ENCODE measurements at regions not wholly inside any gene's neighbourhood (a gene's known extent, or its start where the extent isn't known, plus 50 kb on each side); places are given as distances from the start of the nearest gene placed in this dataset.

- no peak for DNase-seq
Measured at GRCh38 chr22:22825213-22825593, 62.4 kb upstream of the IGLL5 start.

DNA sequence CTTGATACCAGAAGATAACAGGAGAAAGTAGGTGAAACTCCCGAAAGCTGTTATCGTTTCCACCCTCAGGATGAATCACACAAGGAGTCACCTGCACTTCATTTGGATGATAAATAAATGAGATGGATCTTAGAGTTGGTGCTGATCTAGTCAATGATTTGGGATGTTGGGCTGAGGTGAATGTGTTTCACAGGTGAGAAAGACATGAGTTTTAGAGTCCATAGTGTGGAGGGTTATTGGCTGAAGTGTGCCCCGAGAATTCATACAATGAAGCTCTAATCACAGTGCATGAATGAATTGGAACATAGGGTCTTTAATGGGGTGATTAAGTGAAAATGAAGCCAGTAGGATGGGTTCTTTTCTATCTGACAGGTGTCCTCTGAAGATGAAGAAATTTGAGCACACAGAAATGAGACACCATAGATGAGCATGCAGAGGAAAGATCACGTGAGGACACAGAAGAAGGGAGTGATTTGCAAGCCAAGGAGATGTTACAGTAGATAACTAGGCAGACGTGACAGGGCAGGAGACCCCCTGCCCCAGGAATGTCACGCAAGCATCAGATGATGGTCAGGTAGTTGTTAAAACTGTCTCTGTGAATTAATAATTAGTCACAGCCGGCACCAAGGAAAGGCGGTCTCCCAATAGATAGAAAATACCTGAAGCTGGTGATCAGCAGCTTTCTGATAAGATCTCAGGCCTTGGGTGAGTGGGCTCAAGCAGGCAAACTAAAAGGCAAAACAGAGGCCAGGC lies 60.3 kb upstream of the IGLL5 start:
- no peak for DNase-seq

DNA sequence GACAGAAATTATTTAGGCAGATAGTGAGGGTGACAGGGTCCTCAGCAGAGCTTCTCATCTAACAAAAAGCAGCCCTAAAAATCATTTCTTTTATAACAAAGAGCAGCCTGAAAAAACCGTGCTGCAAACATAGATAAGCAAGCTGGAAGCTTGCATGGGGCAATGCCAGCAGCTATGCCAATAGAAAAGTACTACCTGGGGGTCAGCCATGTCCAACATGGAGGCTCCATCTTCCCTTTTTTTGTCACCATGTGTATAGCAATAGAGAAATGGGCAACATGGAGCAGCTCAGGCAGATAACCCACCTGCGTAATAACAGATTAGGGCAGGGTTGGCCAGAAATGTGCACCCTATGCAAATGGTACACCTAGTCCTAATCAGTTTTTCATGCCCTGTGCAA lies 57.4 kb upstream of the IGLL5 start:
- no peak for DNase-seq

- no peak for DNase-seq
Measured at GRCh38 chr22:22830957-22831688, 56.5 kb upstream of the IGLL5 start.

- DNase-seq = no peak
Measured at GRCh38 chr22:22833059-22833458, 54.6 kb upstream of the IGLL5 start.

- DNase-seq = no peak
Measured at GRCh38 chr22:22833488-22833887, 54.1 kb upstream of the IGLL5 start.

GRCh38 chr22:22834204-22834603 lies 53.4 kb upstream of the IGLL5 start:
- no peak for DNase-seq

GRCh38 chr22:22834783-22835182 lies 52.8 kb upstream of the IGLL5 start:
- no peak for DNase-seq

DNA sequence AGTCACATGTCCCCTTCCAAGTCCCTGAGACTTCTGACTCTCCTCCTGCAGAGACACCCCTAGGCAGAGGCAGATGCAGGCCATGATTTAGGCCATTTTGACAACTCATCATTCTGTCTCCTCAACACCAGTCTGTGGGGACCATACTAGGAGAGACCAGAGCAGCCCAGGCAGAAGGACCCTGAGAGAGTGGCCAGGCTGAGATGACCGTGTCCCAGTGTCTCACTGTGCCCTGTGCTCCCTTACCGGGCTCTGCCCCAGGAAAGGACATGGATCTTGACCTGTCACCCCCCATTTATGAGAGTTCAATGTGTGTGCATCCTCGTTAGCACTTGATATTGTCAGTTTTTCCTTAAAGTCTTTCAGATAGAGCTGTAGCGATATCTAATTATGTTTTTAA lies 52.4 kb upstream of the IGLL5 start:
- no peak for DNase-seq

- no peak for DNase-seq
Measured at GRCh38 chr22:22835771-22836291, 51.8 kb upstream of the IGLL5 start.

DNA sequence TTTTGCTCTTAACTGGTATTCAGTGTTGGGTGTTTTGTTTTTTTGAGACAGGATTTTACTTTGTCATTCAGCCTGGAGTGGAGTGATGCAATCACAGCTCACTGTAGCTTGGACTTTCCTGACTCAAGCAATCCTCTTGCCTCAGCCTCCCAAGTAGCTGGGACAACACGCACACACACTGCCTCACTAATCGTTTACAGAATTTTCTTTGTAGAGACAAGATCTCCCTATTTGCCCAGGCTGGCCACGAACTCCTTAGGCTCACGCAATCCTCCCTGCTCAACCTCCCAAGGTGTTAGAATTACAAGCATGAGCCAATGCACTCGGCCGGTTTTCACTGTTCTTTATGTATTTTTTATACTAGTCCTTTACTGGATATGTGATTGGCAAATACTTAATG lies 51.0 kb upstream of the IGLL5 start:
- no peak for DNase-seq
